Mucosa of stomach (tissue), 1 donor: ENCODE measurements at regions not wholly inside any gene's neighbourhood (a gene's known extent, or its start where the extent isn't known, plus 50 kb on each side); places are given as distances from the start of the nearest gene placed in this dataset.

Experiments
- H3K27me3 ChIP-seq: one replicate; pipeline ENCODE4 v1.7.0; 2013; ENCODE audit warnings: mild to moderate bottlenecking, low read length; ENCODE audit not compliant: control insufficient read depth, insufficient read depth
- H3K36me3 ChIP-seq: one replicate; pipeline ENCODE4 v1.7.0; 2013; ENCODE audit warnings: low read length; ENCODE audit not compliant: control insufficient read depth, insufficient read depth
- H3K4me1 ChIP-seq: one replicate; pipeline ENCODE4 v1.7.0; 2013; ENCODE audit warnings: mild to moderate bottlenecking, low read length; ENCODE audit not compliant: control insufficient read depth, insufficient read depth
- H3K4me3 ChIP-seq: one replicate; pipeline ENCODE4 v1.7.0; 2013; ENCODE audit warnings: low read length
- H3K9ac ChIP-seq: one replicate; pipeline ENCODE4 v1.7.0; 2013; ENCODE audit warnings: mild to moderate bottlenecking, low read length, moderate library complexity
- H3K9me3 ChIP-seq: one replicate; pipeline ENCODE4 v1.7.0; 2013; ENCODE audit warnings: mild to moderate bottlenecking, low read length, moderate library complexity; ENCODE audit not compliant: control insufficient read depth
- donor health status: Pancreatic carcinoma.

DNA sequence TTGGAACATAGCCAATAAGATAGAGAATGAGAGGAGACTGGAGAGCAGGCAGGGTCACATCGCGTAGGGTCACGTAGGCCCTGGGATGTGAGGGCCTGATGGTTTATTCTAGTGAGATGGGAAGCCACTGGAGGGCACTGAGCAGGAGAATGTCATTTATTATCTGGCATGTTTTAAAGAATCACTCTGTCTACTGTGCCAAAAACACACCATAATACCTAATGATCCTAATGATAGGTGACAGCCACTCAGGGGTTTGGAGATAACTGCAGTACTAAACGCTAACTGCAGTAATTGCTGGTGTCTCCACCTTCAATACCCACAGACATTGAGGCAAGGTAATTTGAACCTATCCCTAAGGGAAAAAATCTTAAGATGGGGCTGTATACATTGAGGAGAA is 185.4 kb downstream of the TTLL7 start:
- no peaks in the 10 kb centered on the region for H3K27me3 ChIP-seq
- H3K4me1 ChIP-seq = no peaks in the 10 kb centered on the region
- no peak overlapping the region for H3K9ac ChIP-seq
- H3K36me3 ChIP-seq = no peaks in the 10 kb centered on the region
- H3K9me3 ChIP-seq = no peaks in the 10 kb centered on the region
- H3K4me3 ChIP-seq = no peak overlapping the region

- H3K9ac ChIP-seq = no peak overlapping the region
- no peaks in the 10 kb centered on the region for H3K36me3 ChIP-seq
- H3K27me3 ChIP-seq = no peaks in the 10 kb centered on the region
- no peak overlapping the region for H3K4me3 ChIP-seq
- no peaks in the 10 kb centered on the region for H3K4me1 ChIP-seq
- no peaks in the 10 kb centered on the region for H3K9me3 ChIP-seq
Measured at GRCh38 chr1:83810144-83810543, 188.8 kb downstream of the TTLL7 start.

DNA sequence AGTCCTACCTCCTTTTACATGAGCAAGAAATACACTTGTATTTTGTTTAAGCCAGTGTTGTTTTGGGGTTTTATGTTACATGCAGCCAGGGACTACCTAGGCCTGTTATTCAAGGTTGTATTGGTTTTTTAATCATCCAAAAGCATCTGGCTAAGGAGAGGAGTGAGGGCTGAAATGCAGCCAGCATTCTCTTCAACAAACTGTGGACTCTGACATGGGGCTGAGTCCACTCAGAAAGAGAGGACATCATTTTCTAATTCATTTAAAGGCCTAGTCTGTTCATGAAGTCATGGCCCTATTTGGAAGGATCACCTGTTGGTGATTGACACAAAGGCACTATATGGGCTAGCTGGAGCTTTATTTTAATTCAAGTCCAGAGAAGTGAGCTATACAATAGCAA is 190.4 kb downstream of the TTLL7 start:
- Histone ChIP-seq H3K4me1 (no peaks in the 10 kb centered on the region), H3K4me3 (no peak overlapping the region), H3K27me3 (no peaks in the 10 kb centered on the region), H3K9me3 (no peaks in the 10 kb centered on the region), H3K9ac (no peak overlapping the region), H3K36me3 (no peaks in the 10 kb centered on the region)

GRCh38 chr1:83807821-83808220 is 191.1 kb downstream of the TTLL7 start:
- Histone ChIP-seq H3K4me1 (no peaks in the 10 kb centered on the region), H3K4me3 (no peak overlapping the region), H3K9ac (no peak overlapping the region), H3K36me3 (no peaks in the 10 kb centered on the region), H3K27me3 (no peaks in the 10 kb centered on the region), H3K9me3 (no peaks in the 10 kb centered on the region)

GRCh38 chr1:83807231-83807630 is 191.7 kb downstream of the TTLL7 start:
- Histone ChIP-seq H3K9me3 (no peaks in the 10 kb centered on the region), H3K9ac (no peak overlapping the region), H3K4me3 (no peak overlapping the region), H3K4me1 (no peaks in the 10 kb centered on the region), H3K36me3 (no peaks in the 10 kb centered on the region), H3K27me3 (no peaks in the 10 kb centered on the region)

GRCh38 chr1:83805921-83806320 is 193.0 kb downstream of the TTLL7 start:
- Histone ChIP-seq H3K27me3 (no peaks in the 10 kb centered on the region), H3K9me3 (no peaks in the 10 kb centered on the region), H3K36me3 (no peaks in the 10 kb centered on the region), H3K4me3 (no peak overlapping the region), H3K4me1 (no peaks in the 10 kb centered on the region), H3K9ac (no peak overlapping the region)

DNA sequence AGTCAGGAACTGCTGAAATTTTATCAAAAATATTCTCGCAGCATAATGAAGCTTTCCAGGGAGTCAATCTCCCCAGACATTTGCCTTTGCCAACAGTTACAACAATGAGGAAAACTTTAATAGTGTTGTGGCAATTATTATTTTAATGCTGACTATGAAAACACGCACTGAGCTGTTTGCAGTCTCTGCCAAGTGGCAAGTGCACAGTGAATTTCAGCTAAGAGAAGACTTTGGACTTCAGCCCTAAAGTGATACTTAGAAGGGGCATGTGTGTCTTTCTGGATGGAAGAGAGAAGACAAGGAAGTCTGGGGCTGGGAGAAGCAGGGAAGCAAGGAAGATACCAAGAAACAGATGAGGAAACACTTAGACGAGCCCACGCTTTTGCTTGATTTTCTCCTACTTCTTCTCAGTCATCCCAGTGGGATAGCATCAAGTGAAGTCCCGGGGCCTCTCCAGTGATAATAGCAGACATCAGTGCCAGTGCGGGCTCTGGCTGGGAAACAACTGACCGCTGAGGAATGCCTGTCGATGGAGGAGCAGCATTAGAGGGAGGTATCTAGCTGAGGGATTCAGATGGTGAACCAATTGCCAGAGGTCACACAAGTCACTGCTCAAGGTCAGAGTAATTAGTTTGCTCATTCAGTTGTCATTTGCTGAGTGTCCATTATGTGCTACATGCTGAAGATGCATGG is 196.3 kb downstream of the TTLL7 start:
- H3K4me3 ChIP-seq = no peak overlapping the region
- H3K4me1 ChIP-seq = peaks cover 11% of the 10 kb centered on the region
- no peak overlapping the region for H3K9ac ChIP-seq
- H3K9me3 ChIP-seq = no peaks in the 10 kb centered on the region
- H3K36me3 ChIP-seq = no peaks in the 10 kb centered on the region
- H3K27me3 ChIP-seq = no peaks in the 10 kb centered on the region

DNA sequence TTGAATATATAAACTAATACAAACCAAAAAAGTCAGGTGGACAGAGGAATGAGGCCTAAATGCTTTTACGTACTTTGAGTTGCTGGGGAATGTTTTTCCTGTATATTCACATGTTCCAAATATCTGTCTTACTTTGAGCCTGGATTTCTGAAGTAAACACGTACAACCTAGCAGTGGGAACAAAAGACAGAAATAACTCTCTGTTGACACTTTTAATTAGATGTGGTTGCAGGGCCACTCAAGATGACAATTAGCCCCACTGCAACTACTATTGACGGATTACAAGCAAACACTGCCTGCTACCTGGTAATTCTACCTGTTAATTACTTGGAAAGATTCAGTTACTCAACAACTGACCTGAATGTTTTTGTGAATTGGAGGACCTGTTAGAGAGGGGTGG is 196.9 kb downstream of the TTLL7 start:
- H3K4me3 ChIP-seq = no peak overlapping the region
- H3K27me3 ChIP-seq = no peaks in the 10 kb centered on the region
- H3K9ac ChIP-seq = no peak overlapping the region
- no peaks in the 10 kb centered on the region for H3K36me3 ChIP-seq
- H3K9me3 ChIP-seq = no peaks in the 10 kb centered on the region
- peaks cover 11% of the 10 kb centered on the region for H3K4me1 ChIP-seq

DNA sequence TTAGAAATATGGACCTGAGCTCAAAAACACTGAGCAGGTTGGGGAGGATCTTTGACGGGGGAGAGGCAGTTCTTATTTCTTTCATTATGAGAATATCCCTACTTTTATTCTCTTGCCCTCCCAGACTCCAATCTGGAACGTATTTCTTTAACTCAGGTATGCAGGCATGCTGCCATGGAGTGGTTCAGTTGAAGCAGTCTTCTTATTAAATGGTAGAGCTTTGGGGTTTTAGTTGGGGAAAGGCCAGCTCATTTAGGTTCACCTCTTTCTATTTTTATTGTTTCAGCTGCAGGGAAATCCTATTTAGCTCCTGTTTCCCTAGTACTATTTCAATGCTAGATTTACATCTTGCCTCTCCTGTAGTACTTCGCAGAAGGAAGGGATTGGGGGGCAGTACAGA is 198.9 kb downstream of the TTLL7 start:
- H3K27me3 ChIP-seq = no peaks in the 10 kb centered on the region
- no peak overlapping the region for H3K4me3 ChIP-seq
- no peaks in the 10 kb centered on the region for H3K36me3 ChIP-seq
- H3K4me1 ChIP-seq = peaks cover 11% of the 10 kb centered on the region
- no peak overlapping the region for H3K9ac ChIP-seq
- no peaks in the 10 kb centered on the region for H3K9me3 ChIP-seq

GRCh38 chr1:83799594-83799993 is 199.3 kb downstream of the TTLL7 start:
- H3K36me3 ChIP-seq = no peaks in the 10 kb centered on the region

GRCh38 chr1:83798965-83799364 is 200.0 kb downstream of the TTLL7 start:
- H3K36me3 ChIP-seq = no peaks in the 10 kb centered on the region
- no peaks in the 10 kb centered on the region for H3K9me3 ChIP-seq
- peaks cover 11% of the 10 kb centered on the region for H3K4me1 ChIP-seq
- no peaks in the 10 kb centered on the region for H3K27me3 ChIP-seq
- no peak overlapping the region for H3K4me3 ChIP-seq
- H3K9ac ChIP-seq = no peak overlapping the region

More at GRCh38 chr1:83799594-83799993, 199.3 kb downstream of the TTLL7 start:
- no peaks in the 10 kb centered on the region for H3K27me3 ChIP-seq
- H3K4me1 ChIP-seq = peaks cover 11% of the 10 kb centered on the region
- no peak overlapping the region for H3K9ac ChIP-seq
- H3K9me3 ChIP-seq = no peaks in the 10 kb centered on the region
- H3K4me3 ChIP-seq = no peak overlapping the region

DNA sequence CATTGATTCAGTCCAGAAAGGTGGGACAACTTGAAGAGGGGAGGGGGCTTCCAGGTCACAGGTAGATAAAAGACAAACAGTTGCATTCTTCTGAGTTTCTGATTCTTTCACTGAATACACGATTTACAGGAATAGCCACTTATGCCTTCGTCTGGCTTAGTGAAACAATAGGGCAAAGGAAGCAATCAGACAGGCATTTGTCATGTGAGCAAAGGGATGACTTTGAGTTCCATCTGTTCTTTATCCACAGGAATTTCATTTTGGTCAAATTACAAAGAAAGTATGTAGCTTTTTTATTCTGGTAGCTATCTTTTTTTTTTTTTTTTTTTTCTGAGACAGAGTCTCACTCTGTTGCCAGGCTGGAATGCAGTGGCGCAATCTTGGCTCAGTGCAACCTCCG is 202.5 kb downstream of the TTLL7 start:
- no peak overlapping the region for H3K9ac ChIP-seq
- no peaks in the 10 kb centered on the region for H3K9me3 ChIP-seq
- no peaks in the 10 kb centered on the region for H3K36me3 ChIP-seq
- H3K4me1 ChIP-seq = peaks cover 11% of the 10 kb centered on the region
- no peak overlapping the region for H3K4me3 ChIP-seq
- no peaks in the 10 kb centered on the region for H3K27me3 ChIP-seq

GRCh38 chr1:83794384-83794783 is 204.5 kb downstream of the TTLL7 start:
- Histone ChIP-seq H3K9ac (no peak overlapping the region), H3K9me3 (no peaks in the 10 kb centered on the region), H3K36me3 (no peaks in the 10 kb centered on the region), H3K27me3 (no peaks in the 10 kb centered on the region), H3K4me3 (no peak overlapping the region), H3K4me1 (peaks cover 3% of the 10 kb centered on the region)
